ENCODE measurements at regions not wholly inside any gene's neighbourhood (a gene's known extent, or its start where the extent isn't known, plus 50 kb on each side); places are given as distances from the start of the nearest gene placed in this dataset.
"Not testable (repeated sequence)": the region's sequence is repeated elsewhere in the genome, so short reads cannot be mapped to it uniquely, and the experiment has no call there.

DNA sequence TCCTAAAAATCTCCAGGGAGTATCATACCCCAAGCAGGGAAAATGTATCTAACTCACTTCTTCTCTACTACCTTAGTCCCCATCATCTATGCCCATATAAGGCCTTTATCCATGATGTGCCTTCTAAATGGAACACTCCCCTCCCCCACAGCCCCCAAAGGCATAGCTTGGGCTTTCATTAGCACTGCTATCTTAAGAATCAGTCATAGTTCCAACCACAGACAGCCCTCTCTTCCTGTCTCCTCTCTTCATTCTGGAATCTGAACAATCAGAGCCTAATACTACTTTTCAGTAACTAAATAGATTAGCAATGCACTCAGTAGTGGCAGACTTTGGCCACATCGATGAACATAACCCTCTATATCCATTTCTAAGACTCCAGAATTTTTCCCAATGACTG, 313.2 kb upstream of the DKK2 start:
- peaks cover 0 to 4% of the 10 kb centered on the region in 2 donors for H3K27me3 Mint-ChIP-seq
- POLR2A ChIA-PET, result no interaction called here
- DNase-seq, result no peak

GRCh38 chr4:107348188-107349050, 312.3 kb upstream of the DKK2 start:
- no peak for ATAC-seq (replicated peaks in 1 of 4)
- Histone ChIP-seq H3K27me3 (replicated peaks in 1 of 2; ENCODE audit: control insufficient read depth in 2 of 2, extremely low read depth in 1 of 2, insufficient read depth in 2 of 2, low read length in 1 of 2) (no peaks in the 10 kb centered on the region), H3K27ac (ENCODE audit: low read length) (no peak overlapping the region), H3K4me3 (ENCODE audit: control insufficient read depth in 1 of 2, extremely low read depth in 1 of 2, low read length in 1 of 2) (no peak overlapping the region), H3K9me3 (no peaks in the 10 kb centered on the region), H3K36me3 (ENCODE audit: control insufficient read depth in 2 of 2, extremely low read depth in 1 of 2, insufficient read depth in 1 of 2, low read length in 1 of 2) (no peaks in the 10 kb centered on the region), H3K4me1 (ENCODE audit: control insufficient read depth in 1 of 2, extremely low read depth in 1 of 2, insufficient read depth in 2 of 2, low read length in 2 of 2) (no peaks in the 10 kb centered on the region)
- no peaks in the 10 kb centered on the region for H3K36me3 Mint-ChIP-seq
- H3K27ac Mint-ChIP-seq, result no peak overlapping the region
- H3K4me1 Mint-ChIP-seq, result no peaks in the 10 kb centered on the region
- WGBS (ENCODE audit: insufficient coverage), result 83% methylated on average over 1 of the region's 6 CpGs
- ChIA-PET CTCF (no interaction called here), POLR2A (no interaction called here)
- H3K4me3 Mint-ChIP-seq, result no peak overlapping the region
- DNase-seq, result no peak
- H3K27me3 Mint-ChIP-seq, result peaks cover 0 to 6% of the 10 kb centered on the region in 2 donors
- H3K9me3 Mint-ChIP-seq, result no peaks in the 10 kb centered on the region

More for the DNA sequence above, 313.2 kb upstream of the DKK2 start:
- CTCF ChIA-PET, result no interaction called here
- no peak overlapping the region for H3K4me3 Mint-ChIP-seq
- H3K9me3 Mint-ChIP-seq, result no peaks in the 10 kb centered on the region
- H3K4me1 Mint-ChIP-seq, result no peaks in the 10 kb centered on the region
- H3K36me3 Mint-ChIP-seq, result no peaks in the 10 kb centered on the region
- WGBS (ENCODE audit: insufficient coverage), result 14% methylated on average over 1 of the region's 1 CpG
- no peaks in the 10 kb centered on the region for H3K36me3 ChIP-seq (ENCODE audit: control insufficient read depth in 2 of 2, extremely low read depth in 1 of 2, insufficient read depth in 1 of 2, low read length in 1 of 2)
- H3K4me3 ChIP-seq (ENCODE audit: control insufficient read depth in 1 of 2, extremely low read depth in 1 of 2, low read length in 1 of 2), result no peak overlapping the region
- no peak for ATAC-seq (replicated peaks in 1 of 4)
- no peaks in the 10 kb centered on the region for H3K9me3 ChIP-seq
- H3K27ac Mint-ChIP-seq, result no peak overlapping the region
- H3K27me3 ChIP-seq (replicated peaks in 1 of 2; ENCODE audit: control insufficient read depth in 2 of 2, extremely low read depth in 1 of 2, insufficient read depth in 2 of 2, low read length in 1 of 2), result no peaks in the 10 kb centered on the region
- no peaks in the 10 kb centered on the region for H3K4me1 ChIP-seq (ENCODE audit: control insufficient read depth in 1 of 2, extremely low read depth in 1 of 2, insufficient read depth in 2 of 2, low read length in 2 of 2)
- no peak overlapping the region for H3K27ac ChIP-seq (ENCODE audit: low read length)

DNA sequence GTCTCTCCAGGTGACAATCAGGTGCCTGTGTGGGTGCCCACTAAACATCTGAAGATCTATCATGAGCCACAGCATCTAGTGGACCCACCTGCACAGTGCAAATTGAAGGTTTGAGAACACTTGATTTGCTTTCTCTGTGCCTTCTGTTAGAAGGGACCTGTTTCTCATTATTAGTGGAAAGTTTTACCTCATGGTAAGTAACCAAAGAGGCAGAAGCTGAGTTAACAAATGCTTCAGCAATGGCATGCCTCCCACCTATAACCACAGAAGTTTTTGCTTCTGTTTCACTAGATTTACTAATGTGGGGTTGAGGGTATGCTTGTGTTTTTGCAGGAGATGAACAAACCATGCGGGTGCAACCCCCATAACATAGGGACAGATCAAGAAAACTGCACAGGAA, 297.4 kb upstream of the DKK2 start:
- Mint-ChIP-seq H3K27me3 (peaks cover 5 to 6% of the 10 kb centered on the region in 2 donors), H3K4me3 (no peak overlapping the region), H3K36me3 (no peaks in the 10 kb centered on the region), H3K9me3 (peaks cover 2 to 4% (median 3%) of the 10 kb centered on the region in 3 donors), H3K27ac (no peak overlapping the region), H3K4me1 (no peaks in the 10 kb centered on the region)
- Histone ChIP-seq H3K36me3 (ENCODE audit: control insufficient read depth in 2 of 2, extremely low read depth in 1 of 2, insufficient read depth in 1 of 2, low read length in 1 of 2) (no peaks in the 10 kb centered on the region), H3K27me3 (replicated peaks in 1 of 2; ENCODE audit: control insufficient read depth in 2 of 2, extremely low read depth in 1 of 2, insufficient read depth in 2 of 2, low read length in 1 of 2) (peaks cover 0 to 2% of the 10 kb centered on the region in 2 experiments), H3K4me1 (ENCODE audit: control insufficient read depth in 1 of 2, extremely low read depth in 1 of 2, insufficient read depth in 2 of 2, low read length in 2 of 2) (no peaks in the 10 kb centered on the region), H3K27ac (ENCODE audit: low read length) (no peak overlapping the region), H3K4me3 (ENCODE audit: control insufficient read depth in 1 of 2, extremely low read depth in 1 of 2, low read length in 1 of 2) (no peak overlapping the region), H3K9me3 (no peaks in the 10 kb centered on the region)
- DNase-seq (no peak), ATAC-seq (replicated peaks in 1 of 4) (no peak)
- no CpG with 5 or more reads among the region's 1 CpG for WGBS (ENCODE audit: insufficient coverage)
- ChIA-PET CTCF (no interaction called here), POLR2A (no interaction called here)

GRCh38 chr4:107332656-107333055, 296.5 kb upstream of the DKK2 start:
- H3K9me3 ChIP-seq; H3K4me3 Mint-ChIP-seq; H3K4me3 ChIP-seq (ENCODE audit: control insufficient read depth in 1 of 2, extremely low read depth in 1 of 2, low read length in 1 of 2); H3K27ac ChIP-seq (ENCODE audit: low read length); DNase-seq; H3K36me3 ChIP-seq (ENCODE audit: control insufficient read depth in 2 of 2, extremely low read depth in 1 of 2, insufficient read depth in 1 of 2, low read length in 1 of 2); CTCF ChIA-PET; ATAC-seq (replicated peaks in 1 of 4); POLR2A ChIA-PET; H3K27me3 Mint-ChIP-seq; H3K27ac Mint-ChIP-seq; H3K36me3 Mint-ChIP-seq; H3K4me1 Mint-ChIP-seq; H3K4me1 ChIP-seq (ENCODE audit: control insufficient read depth in 1 of 2, extremely low read depth in 1 of 2, insufficient read depth in 2 of 2, low read length in 2 of 2); H3K27me3 ChIP-seq (replicated peaks in 1 of 2; ENCODE audit: control insufficient read depth in 2 of 2, extremely low read depth in 1 of 2, insufficient read depth in 2 of 2, low read length in 1 of 2): not testable (repeated sequence)
- no CpG with 5 or more reads among the region's 1 CpG for WGBS (ENCODE audit: insufficient coverage)
- H3K9me3 Mint-ChIP-seq, result peaks cover 6 to 11% (median 6%) of the 10 kb centered on the region in 3 donors

DNA sequence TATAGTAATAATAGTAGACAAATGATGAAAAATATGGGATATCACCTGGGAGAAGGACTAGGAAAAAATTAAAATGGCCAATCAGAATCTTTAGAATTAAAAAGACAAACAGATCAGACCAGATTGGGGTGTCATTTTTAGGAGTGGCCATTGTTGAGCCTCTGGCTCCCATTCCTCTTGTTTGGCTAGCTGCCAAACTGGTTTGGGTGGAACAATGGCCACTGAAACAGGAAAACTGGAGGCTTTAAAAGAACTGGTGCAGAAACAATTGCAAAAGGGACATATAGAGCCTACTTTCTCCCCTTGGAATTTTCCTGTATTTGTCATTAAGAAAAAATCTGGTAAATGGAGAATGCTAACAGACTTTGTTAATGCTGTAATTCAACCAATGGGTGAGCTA, 294.8 kb upstream of the DKK2 start:
- no peaks in the 10 kb centered on the region for H3K4me1 ChIP-seq (ENCODE audit: control insufficient read depth in 1 of 2, extremely low read depth in 1 of 2, insufficient read depth in 2 of 2, low read length in 2 of 2)
- Mint-ChIP-seq H3K4me3 (no peak overlapping the region), H3K36me3 (no peaks in the 10 kb centered on the region), H3K27ac (no peak overlapping the region), H3K9me3 (peaks cover 6 to 11% (median 6%) of the 10 kb centered on the region in 3 donors), H3K27me3 (peaks cover 0 to 4% of the 10 kb centered on the region in 2 donors), H3K4me1 (no peaks in the 10 kb centered on the region)
- POLR2A ChIA-PET, result no interaction called here
- H3K27me3 ChIP-seq (replicated peaks in 1 of 2; ENCODE audit: control insufficient read depth in 2 of 2, extremely low read depth in 1 of 2, insufficient read depth in 2 of 2, low read length in 1 of 2), result peaks cover 0 to 2% of the 10 kb centered on the region in 2 experiments
- DNase-seq (no peak), ATAC-seq (replicated peaks in 1 of 4) (no peak)
- CTCF ChIA-PET, result interaction anchor here in 1 of 2 donors (0.7 kb wide), 1 partner anchor 8 kb away, joined by 3 read pairs; no protein-coding TSS in a partner anchor
- H3K9me3 ChIP-seq, result no peaks in the 10 kb centered on the region
- no peak overlapping the region for H3K27ac ChIP-seq (ENCODE audit: low read length)
- no peaks in the 10 kb centered on the region for H3K36me3 ChIP-seq (ENCODE audit: control insufficient read depth in 2 of 2, extremely low read depth in 1 of 2, insufficient read depth in 1 of 2, low read length in 1 of 2)
- H3K4me3 ChIP-seq (ENCODE audit: control insufficient read depth in 1 of 2, extremely low read depth in 1 of 2, low read length in 1 of 2), result no peak overlapping the region

GRCh38 chr4:107319386-107319785, 283.3 kb upstream of the DKK2 start:
- ChIA-PET CTCF (no interaction called here), POLR2A (no interaction called here)
- H3K27ac ChIP-seq (ENCODE audit: low read length), result no peak overlapping the region
- H3K27me3 Mint-ChIP-seq, result peaks cover 1 to 11% of the 10 kb centered on the region in 2 donors
- no peaks in the 10 kb centered on the region for H3K27me3 ChIP-seq (replicated peaks in 1 of 2; ENCODE audit: control insufficient read depth in 2 of 2, extremely low read depth in 1 of 2, insufficient read depth in 2 of 2, low read length in 1 of 2)
- no peak for DNase-seq
- no peaks in the 10 kb centered on the region for H3K4me1 Mint-ChIP-seq
- H3K4me1 ChIP-seq (ENCODE audit: control insufficient read depth in 1 of 2, extremely low read depth in 1 of 2, insufficient read depth in 2 of 2, low read length in 2 of 2), result no peaks in the 10 kb centered on the region
- H3K4me3 Mint-ChIP-seq, result no peak overlapping the region
- H3K36me3 Mint-ChIP-seq, result no peaks in the 10 kb centered on the region
- WGBS (ENCODE audit: insufficient coverage), result no CpG with 5 or more reads among the region's 1 CpG
- ATAC-seq (replicated peaks in 1 of 4), result no peak
- no peaks in the 10 kb centered on the region for H3K36me3 ChIP-seq (ENCODE audit: control insufficient read depth in 2 of 2, extremely low read depth in 1 of 2, insufficient read depth in 1 of 2, low read length in 1 of 2)
- no peak overlapping the region for H3K27ac Mint-ChIP-seq
- H3K9me3 ChIP-seq, result no peaks in the 10 kb centered on the region
- H3K9me3 Mint-ChIP-seq, result peaks cover 0 to 5% (median 0%) of the 10 kb centered on the region in 3 donors
- H3K4me3 ChIP-seq (ENCODE audit: control insufficient read depth in 1 of 2, extremely low read depth in 1 of 2, low read length in 1 of 2), result no peak overlapping the region

Data from T-cell (primary cell).